ENCODE measurements at regions not wholly inside any gene's neighbourhood (a gene's known extent, or its start where the extent isn't known, plus 50 kb on each side); places are given as distances from the start of the nearest gene placed in this dataset.
"Not testable (repeated sequence)": the region's sequence is repeated elsewhere in the genome, so short reads cannot be mapped to it uniquely, and the experiment has no call there.

DNA sequence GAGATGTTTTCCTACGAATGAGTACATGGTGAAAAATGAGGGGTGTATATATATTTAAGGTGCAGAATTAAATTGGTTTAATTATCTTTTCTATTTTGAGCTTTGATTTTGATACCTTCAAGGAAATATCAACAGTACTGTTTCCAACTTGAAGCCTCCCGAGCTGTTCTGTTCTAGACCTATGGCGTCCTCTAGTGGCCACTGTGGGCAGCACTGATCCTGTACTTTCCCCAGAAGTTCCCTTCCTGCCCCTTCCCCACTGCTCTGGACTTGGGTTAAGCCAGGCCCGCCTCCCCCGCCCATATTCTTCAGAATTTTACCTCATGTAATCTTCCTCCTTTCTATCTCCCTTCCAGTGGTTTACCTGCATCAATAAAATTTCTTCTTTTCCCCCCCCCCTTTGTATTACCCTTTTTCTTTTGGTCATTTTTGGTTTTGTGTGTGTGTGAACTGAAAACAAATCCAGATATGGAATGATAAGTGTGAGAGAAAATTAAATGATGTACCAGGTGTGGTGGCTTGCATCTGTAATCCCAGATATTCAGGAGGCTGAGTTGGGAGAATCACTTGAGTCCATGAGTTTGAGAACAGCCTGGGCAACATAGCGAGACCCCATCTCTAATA lies 1643.5 kb downstream of the TP53TG3F start:
- DNase-seq (ENCODE audit: low read depth in 2 of 3, low spot score in 1 of 3): no peak

DNA sequence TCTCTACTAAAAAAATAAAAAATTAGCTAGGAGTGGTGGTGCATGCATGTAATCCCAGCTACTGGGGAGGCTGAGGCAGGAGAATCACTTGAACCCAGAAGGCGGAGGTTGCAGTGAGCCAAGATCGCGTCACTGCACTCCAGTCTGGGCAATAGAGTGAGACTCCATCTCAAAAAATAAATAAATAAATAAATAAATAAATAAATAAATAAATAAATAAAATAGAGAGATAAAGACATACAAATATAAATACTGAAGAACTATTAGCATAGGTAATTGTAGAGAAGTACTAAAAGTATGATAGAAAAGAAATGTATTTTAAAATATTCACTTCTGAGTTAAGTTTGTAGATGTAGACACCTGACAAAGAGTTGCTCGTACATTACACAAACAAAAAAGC lies 1652.4 kb downstream of the TP53TG3F start:
- not testable (repeated sequence) for DNase-seq (ENCODE audit: low read depth in 2 of 3, low spot score in 1 of 3)

DNA sequence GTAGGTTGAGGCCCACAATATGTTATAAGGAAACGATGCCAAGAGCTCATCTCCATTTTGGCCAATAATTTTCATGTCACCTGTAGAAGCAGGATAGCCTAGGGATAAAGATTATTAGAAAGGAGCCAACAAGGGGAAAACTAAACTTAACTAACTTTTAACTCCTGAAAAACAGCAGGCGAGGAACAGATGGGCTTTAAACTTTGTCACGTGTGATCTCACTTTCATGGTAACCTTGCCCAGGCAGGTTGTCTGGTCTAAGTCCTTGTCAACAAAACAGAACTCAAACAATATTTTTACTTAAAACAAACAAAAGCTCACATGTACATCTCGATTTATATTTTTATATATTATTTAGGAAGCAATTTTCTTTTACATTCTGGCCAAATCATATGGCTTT lies 1672.0 kb downstream of the TP53TG3F start:
- DNase-seq (ENCODE audit: low read depth in 2 of 3, low spot score in 1 of 3): no peak

DNA sequence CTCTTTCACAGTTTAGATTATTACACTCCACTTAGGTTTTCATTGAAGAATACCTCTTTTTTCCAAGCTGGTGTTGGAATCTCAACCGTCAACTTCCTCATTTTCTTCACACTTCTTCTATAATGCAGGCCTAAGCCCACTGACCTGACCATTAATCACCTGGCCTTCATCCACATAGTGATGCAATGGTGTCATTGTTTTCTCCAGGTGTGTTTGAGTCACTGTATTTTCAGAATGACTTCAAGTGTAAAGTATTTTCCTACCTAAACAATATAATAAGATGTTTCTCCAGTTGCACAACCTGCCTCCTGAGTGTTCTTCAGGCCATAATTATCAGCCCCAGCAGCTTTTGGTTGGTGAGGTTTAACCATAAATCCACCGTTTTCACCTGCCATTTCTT lies 1675.1 kb downstream of the TP53TG3F start:
- no peak for DNase-seq (ENCODE audit: low read depth in 2 of 3, low spot score in 1 of 3)

DNA sequence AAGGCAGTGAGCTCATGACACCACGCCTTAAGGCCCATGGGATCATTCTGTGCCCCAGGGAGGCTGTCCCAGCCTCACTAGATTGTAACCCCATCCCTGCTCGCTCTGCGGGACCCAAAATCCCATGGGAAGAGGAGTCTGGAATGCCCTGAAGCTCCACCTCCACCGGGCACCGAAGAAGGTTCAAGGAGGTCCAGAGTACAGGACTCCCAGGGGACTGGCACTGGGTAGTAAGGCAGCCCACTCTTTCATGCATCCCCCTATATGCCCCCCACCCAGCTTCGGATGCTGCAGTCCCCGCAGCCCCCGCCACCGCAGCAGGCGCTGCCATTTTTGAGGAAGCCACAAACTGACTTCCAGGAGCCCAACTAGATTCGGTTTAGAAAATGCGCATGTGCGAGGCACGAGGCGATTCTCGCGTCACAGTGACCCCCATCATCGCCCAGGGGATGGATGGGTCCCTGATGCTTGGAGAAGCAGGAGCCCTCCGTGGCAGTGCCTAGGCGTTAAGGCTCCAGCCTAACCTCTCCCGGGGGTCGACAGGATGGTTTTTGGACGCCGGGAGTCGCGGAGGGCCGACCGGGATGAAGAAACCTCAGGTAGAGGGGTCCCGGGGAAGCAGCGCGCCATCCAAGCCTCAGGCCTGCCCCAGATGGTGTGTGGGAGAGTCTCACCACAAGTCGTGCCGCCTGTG lies 1681.0 kb downstream of the TP53TG3F start:
- DNase-seq (ENCODE audit: low read depth in 2 of 3, low spot score in 1 of 3): no peak

DNA sequence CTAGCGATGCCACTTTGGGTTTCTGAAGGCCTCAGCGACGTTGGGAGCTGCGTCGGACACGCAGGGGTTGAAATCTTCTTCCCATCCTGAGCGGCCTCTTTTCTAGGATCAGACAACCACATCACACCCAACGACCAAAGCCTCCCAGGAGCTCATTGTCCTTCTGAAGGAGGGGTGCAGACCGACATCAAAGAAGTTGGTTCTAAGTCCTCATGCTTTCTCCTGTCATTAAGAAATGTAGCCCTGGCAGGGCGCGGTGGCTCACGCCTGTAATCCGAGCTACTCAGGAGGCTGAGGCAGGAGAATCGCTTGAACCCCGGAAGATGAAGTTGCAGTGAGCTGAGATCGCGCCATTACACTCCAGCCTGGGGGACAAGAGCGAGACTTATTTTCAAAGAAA lies 1681.9 kb downstream of the TP53TG3F start:
- no peak for DNase-seq (ENCODE audit: low read depth in 2 of 3, low spot score in 1 of 3)

DNA sequence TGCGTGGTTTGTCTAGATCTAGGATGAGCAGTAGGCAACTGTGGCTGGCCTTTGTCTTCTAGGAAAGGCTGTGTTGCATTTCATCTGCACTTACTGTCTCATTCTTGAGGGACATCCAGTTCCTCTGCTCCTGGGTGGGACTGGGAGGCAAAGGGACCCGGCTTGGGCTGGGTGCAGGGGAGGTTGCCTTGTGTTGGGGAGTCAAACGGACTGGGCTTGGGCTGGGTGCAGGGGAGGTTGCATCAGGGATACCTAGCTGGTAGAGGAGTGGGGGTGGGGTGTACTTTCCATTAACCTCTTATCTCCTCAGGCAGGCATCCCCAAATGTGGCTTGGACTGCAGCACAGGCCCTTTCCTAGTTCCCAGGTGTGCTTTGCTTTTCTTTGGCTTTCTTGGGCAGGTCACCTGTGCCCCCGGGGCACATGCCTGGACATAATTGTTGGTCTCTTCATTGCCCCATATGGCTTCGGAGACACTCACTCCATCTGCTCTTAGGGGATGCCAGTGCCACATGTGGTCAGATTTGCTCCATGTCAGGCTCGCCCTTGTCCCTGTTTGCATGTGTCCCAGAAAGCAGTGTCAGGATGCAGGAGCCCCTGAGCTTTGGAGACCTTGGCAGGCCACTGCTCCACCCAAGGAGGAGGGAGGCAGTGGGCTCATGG lies 1682.9 kb downstream of the TP53TG3F start:
- no peak for DNase-seq (ENCODE audit: low read depth in 2 of 3, low spot score in 1 of 3)

DNA sequence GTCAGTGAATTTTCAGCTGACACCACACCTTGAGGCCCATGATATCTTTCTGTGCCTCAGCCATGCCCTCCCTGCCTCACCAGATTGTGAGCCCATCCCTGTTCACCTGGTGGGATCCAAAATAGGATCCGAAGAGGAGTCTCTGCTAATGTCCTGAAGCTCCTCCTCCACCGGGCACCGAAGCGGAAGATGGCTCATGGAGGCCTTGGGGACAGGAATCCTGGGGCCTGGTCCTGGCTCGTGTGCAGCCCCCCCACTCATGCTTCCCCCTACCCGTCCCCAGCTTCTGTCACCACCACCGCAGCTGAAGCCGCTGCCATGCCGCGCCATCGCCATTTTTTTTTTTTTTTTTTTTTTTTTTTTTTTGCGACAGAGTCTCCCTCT lies 1683.4 kb downstream of the TP53TG3F start:
- no peak for DNase-seq (ENCODE audit: low read depth in 2 of 3, low spot score in 1 of 3)

DNA sequence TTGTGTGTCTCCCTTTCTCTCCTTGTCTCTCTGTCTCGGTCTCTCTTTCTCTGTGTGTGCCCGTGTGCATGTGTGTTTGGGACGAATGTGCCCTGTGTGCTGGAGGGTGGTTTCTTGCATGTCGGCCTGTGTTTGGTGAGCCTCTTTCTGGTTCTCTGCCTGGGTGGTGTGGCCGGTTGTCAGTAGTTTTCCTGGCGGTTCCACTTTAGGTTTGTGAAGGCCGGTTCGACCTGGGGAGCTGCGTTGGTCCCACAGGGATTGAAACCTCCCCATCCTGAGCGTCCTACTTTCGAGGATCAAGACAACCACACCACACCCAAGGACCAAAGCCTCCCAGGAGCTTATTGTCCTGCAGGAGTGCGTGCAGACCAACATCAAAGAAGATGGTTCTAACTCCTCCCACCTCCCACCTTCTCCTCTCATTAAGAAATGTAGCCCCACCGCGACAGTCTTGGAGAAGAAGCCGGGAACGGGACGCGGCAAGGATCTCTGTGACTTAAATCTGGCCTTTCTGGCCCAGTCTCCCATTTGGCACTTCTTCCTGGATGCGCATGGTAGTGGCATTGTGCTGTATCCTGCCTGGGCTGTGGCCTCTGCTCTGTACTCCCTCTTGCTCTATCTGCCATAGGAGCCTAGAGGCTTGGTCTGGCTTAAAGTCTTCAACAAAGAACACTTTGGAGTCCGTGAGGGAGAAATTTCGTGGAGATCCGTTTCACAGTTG lies 1685.0 kb downstream of the TP53TG3F start:
- DNase-seq (ENCODE audit: low read depth in 2 of 3, low spot score in 1 of 3): no peak

DNA sequence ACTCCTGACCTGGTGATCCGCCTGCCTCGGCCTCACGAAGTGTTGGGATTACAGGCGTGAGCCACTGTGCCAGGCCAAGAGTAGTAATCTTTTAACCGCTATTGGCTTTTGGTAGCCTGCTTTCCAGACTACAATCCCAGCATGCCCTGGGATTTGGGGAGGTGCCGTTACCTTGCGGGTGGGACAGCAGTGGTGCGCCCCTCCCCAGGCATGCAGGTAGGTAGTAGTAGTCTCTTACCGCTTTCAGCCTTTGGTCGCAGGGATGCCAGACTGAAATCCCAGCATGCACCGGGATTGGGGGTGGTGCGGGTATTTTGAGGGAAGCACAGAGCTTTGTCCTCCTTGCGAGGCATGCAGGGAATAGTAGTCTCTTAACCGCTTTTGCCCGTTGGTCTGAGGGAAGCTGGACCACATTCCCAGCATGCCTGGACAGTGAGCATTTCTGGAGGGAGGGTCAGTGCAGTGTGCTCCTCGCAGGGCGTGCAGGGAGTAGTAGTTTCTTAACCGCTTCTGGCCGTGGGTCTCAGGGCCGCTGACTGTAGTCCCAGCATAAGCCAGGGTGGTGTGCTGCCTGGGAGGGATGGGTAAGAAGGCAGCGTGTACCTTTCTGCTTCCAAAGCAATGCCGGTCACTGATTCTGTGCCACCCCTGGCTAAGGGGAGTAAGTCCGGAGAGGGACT lies 1686.8 kb downstream of the TP53TG3F start:
- DNase-seq (ENCODE audit: low read depth in 2 of 3, low spot score in 1 of 3): no peak

DNA sequence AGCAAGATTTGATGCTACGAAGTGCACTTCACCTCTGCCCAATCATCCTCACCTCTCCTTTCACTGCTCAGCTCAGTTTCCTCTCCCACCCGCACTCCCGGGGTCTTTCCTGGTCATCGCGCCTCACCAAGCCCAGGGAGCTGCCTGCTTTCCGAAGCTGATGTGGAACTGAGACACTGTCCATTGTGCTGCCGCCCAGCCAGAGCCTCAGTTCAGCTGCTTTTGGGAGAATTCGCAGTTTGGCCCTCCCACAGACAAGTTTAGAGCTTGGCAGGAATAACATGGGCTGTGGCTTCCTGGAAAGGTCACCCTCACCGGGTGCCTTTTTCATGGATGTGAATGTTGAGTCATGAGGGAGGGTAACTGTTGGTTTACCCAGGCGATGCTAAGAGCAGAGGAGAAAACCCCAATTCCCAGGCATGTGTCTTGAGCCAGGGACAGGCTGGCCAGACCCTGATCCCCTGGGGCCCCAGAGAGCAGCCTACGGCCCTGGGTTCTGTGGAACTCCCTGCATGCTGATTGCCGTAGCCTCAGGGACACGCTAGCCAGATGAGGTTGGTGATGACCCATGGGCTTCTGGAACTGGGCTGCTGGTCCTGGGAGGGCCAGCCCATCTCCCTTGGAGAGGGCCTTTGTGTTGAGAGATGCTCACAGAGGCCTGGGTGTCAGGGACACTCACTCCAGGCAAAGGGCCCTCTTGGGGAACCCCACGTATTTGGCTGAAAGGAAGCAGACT lies 1687.5 kb downstream of the TP53TG3F start:
- DNase-seq (ENCODE audit: low read depth in 2 of 3, low spot score in 1 of 3): no peak

DNA sequence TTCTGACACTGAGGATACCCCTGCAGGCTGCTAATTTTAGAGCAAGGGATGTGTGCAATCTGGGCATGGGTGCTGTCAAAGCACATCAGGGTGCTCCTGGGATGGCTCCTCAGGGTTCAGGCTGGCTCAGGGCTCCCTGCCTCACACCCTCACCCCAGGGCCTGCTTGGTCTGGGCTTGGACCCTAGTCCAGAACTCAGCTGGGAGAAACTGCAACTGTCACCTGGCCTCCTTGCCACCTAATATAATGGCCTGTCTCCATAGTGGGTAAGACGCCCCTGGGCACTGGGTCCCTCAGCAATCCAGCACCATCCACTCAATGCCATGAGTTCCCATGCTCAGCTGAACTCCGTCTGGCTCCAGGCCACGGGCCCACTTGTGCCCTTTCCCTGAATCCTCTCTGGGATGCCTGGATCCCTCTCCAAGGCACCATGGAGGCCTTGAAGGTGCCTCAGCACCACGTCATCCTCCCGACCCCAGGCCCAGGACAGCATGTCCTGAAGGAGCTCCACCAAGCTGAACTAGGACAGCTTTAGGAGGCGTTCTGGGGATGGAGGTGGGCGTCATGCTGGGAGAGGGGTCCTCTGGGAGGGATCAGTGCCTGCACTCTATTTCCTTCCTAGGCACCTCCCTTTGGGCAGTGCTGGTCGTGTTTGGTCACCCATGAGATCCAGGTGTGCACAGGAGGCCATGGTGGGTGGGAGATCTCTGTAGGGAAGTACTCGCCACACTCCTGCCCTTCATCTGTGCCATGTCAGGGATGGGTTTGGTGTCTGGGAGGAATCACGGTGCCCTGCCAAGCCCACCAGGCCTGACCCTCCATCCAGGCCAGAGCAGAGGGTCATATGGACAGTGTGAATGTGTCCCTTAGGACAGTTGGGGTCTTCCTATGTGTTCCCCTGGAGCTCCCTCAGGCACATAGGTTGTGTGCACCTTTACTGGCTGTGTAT lies 1688.4 kb downstream of the TP53TG3F start:
- no peak for DNase-seq (ENCODE audit: low read depth in 2 of 3, low spot score in 1 of 3)

DNA sequence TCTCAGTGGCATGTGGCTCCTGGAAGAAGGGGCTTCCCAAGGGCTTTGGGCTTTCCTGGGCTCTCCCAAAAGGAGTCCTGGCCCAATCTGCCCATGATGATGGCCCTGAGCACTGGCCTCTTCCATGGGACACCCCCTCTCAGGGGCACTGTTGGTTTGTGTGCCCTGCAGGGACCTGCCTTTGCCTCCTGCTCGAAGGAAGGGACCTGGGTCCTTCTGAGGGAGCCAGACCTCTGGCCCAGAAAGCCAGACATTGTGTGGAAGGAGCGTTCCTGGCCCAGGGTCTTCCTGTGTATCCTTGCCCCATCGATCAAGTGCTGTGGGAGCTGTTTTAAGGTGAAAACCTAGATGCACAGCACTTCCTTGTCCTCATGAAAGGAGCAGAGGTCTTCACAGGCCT lies 1689.3 kb downstream of the TP53TG3F start:
- no peak for DNase-seq (ENCODE audit: low read depth in 2 of 3, low spot score in 1 of 3)

DNA sequence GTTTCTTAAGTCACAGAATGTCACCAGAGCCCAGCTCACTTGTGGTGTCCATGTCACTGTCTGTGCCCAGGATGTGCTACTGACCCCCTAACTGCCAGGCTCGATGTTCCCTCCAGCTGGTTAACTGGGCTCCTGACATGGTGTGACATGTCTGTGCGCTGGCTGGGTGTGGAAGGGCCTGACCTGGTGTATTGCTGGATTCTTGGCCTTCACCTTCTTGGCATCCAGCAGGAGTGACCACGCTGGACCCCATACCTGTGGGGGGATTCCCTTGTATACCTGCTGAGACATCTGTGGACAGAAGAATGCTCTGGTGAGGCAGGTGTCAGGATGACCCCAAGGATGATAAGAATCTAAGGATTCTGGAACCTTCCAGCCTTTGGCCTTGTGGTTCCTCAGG lies 1690.1 kb downstream of the TP53TG3F start:
- DNase-seq (ENCODE audit: low read depth in 2 of 3, low spot score in 1 of 3): no peak

DNA sequence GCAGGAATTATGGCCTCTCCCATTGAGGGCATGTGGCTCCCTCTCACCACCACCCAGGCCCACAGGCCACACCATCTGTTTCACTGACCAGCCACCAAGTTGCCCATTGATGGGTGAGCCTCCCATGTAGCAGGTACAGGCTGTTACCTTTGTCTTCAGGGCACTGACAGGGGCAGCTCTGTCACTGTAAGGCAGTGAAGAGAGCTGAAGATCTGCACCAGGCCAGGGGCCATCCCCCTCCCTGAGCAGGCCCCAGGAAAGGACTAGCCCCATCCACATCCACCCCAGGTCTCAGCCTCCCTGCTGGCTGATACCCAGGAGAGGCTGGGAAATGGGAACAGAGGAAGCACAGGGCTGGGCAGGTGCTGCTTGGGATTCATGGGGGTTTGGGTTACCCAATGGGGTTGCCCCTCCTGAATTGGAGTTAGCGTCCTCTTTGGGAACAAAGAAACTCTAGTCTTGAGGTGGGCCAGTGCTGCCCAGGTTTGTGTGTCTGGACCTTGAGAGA lies 1691.4 kb downstream of the TP53TG3F start:
- no peak for DNase-seq (ENCODE audit: low read depth in 2 of 3, low spot score in 1 of 3)

DNA sequence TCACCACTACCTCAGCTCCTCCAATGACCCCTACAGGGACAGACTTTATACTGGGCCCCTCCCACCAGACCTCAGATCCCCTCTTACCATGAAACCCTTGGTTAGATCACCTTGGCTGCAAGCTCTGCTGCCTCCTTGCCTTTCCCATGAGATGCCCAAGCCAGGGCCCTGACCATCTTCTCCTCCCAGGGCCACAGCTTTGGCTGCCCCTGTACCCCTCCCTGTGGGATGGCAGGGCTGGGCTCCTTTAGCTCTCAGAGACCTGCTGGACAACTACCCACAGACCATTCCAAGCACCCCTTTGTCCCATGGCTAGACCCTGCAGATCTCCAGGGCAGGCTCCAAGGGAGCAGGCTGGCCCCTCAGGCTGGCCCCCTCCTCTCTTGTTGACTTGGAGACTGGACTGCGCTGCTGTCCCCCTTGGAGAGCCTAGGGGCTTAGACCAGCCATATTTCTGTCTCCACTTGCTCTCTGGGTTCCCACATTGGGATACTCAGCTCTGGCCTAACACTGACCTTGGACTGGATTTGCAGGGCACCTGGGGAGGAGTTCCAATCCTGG lies 1692.7 kb downstream of the TP53TG3F start:
- no peak for DNase-seq (ENCODE audit: low read depth in 2 of 3, low spot score in 1 of 3)

DNA sequence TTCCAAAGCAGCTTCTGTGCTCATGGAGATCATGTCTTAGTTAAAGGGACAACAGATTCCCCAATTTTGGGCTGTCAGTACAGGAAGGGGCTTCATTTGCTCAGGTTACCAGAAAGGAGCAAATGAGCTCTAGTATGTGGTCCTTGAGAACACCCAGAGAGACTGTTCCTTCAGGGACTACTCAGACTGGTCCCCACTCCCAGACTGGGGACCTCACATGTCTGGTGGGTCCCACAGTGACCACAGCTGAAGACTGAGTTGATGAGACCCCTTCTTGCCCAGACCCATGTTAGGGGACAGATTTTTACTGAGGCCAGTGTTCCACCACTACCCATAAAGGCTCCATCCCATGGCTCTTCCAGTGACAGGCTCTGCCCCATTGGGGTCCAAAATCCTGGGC lies 1695.2 kb downstream of the TP53TG3F start:
- no peak for DNase-seq (ENCODE audit: low read depth in 2 of 3, low spot score in 1 of 3)

DNA sequence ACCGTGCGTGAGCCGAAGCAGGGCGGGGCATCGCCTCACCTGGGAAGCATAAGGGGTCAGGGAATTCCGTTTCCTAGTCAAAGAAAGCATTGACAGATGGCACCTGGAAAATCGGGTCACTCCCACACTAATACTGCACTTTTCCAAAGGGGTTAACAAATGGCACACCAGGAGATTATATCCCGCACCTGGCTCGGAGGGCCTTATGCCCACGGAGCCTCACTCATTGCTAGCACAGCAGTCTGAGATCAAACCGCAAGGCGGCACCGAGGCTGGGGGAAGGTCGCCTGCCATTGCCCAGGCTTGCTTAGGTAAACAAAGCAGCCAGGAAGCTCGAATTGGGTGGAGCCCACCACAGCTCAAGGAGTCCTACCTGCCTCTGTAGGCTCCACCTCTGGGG lies 1698.1 kb downstream of the TP53TG3F start:
- DNase-seq (ENCODE audit: low read depth in 2 of 3, low spot score in 1 of 3): not testable (repeated sequence)

DNA sequence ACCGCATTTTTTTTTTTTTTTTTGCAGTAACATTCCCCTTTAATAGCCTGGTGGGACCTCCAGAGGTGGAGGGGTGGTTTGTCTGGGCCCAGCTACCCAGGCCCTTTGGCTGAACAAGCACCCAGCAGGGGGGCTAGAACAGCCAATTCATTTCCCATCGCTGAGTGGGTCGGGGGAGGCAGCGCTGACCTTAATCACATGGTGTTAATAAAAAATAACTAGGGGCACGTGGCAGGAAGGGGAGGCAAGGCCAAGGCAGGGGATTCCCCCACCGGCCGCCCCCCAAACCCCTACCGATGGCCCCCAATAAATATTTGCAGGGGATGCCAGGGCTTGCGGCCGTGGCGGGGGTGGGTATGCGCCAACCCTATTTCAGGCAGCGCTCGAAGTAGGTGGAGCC lies 1709.9 kb downstream of the TP53TG3F start:
- DNase-seq (ENCODE audit: low read depth in 2 of 3, low spot score in 1 of 3): not testable (repeated sequence)

All from stimulated activated CD4-positive, alpha-beta T cell treated with anti-CD3 and anti-CD28 coated beads, Interleukin-12 subunit alpha, Interleukin-12 subunit beta, amount 100 ng/mL, for 48 hours (primary cell).